Stimulated activated CD4-positive, alpha-beta T cell treated with anti-CD3 and anti-CD28 coated beads, Interleukin-1b, Interleukin-23, amount 100 ng/mL, for 1 hour (primary cell): ENCODE measurements at regions not wholly inside any gene's neighbourhood (a gene's known extent, or its start where the extent isn't known, plus 50 kb on each side); places are given as distances from the start of the nearest gene placed in this dataset.
"Not testable (repeated sequence)": the region's sequence is repeated elsewhere in the genome, so short reads cannot be mapped to it uniquely, and the experiment has no call there.

Experiments used
- DNase-seq, 2 donors: peaks; one replicate each; pipeline ENCODE4 v3.0.0-alpha.2; 2020; ENCODE audit warnings: low read depth in 2 of 2

DNA sequence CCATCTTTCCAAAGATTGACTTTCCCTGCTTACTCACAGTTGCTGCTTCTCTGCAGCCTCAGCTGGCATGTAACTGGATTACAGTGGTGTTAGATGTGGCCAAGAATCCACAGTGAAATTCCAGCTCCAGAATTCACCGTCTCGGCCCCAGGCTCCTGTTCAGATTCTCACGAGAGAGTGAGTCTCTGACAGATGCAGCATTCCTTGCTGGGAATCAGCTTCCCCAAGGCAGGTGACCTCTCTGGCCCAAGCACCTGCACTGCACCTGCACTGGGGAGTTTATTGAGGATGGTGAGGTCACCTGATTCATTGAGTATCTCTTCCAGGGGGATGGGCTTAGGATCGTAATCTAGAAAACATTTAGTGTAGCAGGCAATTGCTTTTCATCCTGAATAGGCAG lies 600.5 kb upstream of the RBFOX1 start:
- no peak for DNase-seq

- no peak for DNase-seq
Observed at GRCh38 chr16:6728381-6728780, 604.3 kb upstream of the RBFOX1 start.

GRCh38 chr16:6726621-6727020 lies 606.0 kb upstream of the RBFOX1 start:
- no peak for DNase-seq

DNA sequence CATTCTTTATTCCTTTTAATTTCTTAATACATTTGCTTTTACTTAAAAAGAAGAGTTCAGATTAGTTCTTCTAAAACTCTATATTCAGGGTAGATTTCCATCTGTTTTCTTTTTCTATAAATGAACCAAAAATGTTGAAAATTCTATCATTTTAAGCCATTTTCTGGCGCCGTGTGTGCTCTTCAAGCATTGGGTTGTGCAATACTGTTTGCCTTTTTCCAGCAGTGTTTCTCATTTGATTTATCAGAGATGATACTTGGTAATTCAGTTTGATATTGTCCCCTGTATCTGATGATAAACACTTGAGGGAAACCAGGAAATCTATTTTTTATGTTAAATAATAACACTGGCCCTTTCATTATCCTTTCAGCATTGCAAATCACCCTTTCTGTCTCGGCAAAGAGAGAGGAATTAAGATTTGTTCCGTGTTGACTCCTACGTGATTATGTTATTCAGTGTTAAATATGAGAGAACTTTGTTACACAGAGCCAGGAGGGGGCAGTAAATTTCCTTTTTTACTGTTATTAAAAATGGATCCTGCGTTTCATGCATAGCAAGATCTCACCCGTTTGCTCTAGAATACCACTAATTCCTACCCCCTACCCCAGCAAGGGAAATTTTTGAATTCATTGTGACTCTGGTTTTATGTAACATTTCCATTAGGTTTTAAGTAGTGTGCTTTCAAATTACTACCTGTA lies 606.9 kb upstream of the RBFOX1 start:
- DNase-seq = no peak

- DNase-seq = not testable (repeated sequence)
Observed at GRCh38 chr16:6725206-6725605, 607.4 kb upstream of the RBFOX1 start.

DNA sequence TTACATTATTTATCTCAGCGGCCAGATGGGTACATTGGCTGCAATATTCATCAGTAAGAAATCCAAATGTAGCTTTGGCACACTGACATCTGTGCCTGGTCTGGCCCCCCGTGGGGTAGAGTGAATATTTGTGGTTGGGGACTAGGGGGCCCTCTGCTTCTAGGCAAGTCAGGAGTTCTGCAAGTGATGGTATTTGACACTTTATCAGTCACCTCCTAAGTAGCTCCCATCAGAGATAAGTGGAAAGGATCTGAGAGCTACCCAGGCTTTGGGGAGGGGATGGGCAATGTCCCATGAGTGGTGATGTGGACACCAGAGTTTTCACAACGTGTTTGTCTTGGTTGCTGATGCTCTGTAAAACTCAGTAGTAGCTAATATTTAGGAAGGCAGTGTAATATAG lies 609.9 kb upstream of the RBFOX1 start:
- no peak for DNase-seq

GRCh38 chr16:6714510-6714909 lies 618.1 kb upstream of the RBFOX1 start:
- no peak for DNase-seq

- DNase-seq = no peak
Observed at GRCh38 chr16:6709736-6710135, 622.9 kb upstream of the RBFOX1 start.

DNA sequence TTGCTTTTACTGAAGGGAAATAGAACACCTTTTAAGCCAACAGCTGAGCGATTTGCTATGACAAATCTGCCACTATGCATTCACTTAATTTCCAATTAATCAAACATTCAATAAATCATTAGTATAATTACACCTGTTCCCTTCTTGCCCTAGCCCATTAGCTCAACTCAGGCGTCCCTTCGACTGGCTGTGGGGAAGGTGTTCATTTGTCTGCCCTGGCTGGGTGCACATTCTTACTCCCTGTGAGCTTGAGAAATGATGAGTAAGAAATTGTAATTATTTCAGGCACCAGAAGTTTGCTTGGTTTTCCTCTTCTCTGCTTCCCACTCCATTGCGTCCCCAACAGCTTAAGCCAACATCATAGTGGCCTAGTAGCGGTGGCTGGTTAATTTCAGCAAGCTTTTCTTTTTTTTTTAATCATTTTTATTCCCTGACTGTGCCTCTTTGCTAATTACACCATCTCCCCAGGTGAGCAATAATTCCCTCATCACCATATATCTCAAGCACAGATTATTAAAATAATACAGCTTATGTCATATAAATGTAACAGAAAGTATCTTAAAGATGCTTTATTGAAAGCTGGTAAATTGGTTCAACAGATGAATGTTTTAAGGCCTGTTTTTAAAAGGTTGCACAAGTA lies 623.9 kb upstream of the RBFOX1 start:
- no peak for DNase-seq

GRCh38 chr16:6704306-6704930 lies 628.2 kb upstream of the RBFOX1 start:
- no peak for DNase-seq

DNA sequence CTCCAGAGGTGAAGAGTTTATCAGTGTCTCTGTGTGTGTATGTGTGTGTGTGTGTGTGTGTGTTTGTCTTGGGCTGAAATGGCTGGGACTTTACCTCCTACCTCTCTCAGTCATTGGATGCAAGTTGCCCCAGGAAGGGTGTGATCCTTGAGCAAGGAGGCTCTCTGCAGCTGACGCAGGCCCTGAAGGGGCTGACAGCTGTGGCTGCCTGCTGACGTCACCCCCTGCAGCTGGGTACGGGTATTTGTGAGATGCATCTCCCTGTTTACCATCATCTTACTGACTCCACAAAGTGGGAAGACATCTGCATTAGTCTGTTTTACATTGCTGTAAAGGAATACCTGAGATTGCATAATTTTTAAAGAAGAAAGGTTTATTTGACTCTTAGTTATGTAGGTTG lies 631.5 kb upstream of the RBFOX1 start:
- DNase-seq = no peak

GRCh38 chr16:6698548-6698947 lies 634.1 kb upstream of the RBFOX1 start:
- no peak for DNase-seq

GRCh38 chr16:6695666-6696065 lies 637.0 kb upstream of the RBFOX1 start:
- no peak for DNase-seq

DNA sequence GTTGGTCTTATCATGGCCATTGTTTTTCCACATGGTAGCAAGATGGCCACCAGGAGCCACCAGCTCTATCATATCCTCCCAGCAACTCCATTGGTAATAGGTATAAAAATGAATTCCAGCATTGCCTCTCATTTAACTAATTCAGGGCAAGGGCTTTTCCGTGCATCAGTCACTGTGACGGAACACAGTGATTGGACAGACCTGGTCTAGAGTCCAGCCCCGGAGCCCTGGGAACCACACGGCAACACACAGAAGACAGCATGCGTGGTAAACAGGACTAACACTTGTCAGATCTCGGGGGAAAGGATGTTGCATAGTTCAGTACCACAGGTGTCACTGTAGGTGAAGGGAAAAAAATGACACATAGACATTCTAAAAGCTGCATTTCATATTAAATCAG lies 638.0 kb upstream of the RBFOX1 start:
- no peak for DNase-seq

GRCh38 chr16:6693418-6693817 lies 639.2 kb upstream of the RBFOX1 start:
- DNase-seq = not testable (repeated sequence)

DNA sequence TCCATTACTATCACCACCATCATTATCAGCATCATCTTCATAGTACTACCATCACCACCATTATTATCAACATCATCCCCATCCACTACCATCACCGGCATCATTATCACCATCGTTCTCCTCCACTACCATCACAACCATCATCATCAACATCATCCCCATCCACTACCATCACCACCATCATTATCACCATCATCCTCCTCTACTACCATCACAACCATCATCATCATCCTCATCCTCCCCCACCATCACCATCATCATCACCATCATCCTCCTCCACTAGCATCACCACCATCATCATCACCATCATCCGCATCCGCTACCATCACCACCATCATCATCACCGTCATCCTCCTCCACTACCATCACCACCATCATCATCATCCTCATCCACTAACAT lies 639.8 kb upstream of the RBFOX1 start:
- no peak for DNase-seq

DNA sequence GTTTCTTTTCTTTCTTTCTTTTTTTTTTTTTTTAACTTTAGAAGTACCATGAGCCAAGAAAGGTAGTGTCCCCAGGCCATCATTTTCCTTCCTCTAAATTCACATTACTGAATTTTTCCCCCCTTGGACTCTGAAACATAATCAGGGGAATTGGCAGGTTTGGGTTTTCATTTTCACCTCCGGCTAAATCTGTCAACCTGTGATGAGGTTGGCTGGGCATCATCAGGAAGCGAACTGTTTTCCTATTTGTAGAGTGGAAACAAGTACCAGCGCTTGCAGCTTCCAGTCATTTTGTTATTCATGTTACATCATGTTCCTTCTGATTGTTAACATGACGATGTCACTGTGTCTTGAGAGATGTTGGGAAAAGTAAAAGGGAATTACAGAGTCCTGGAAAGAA lies 641.9 kb upstream of the RBFOX1 start:
- DNase-seq = no peak

GRCh38 chr16:6689643-6690042 lies 643.0 kb upstream of the RBFOX1 start:
- no peak for DNase-seq

DNA sequence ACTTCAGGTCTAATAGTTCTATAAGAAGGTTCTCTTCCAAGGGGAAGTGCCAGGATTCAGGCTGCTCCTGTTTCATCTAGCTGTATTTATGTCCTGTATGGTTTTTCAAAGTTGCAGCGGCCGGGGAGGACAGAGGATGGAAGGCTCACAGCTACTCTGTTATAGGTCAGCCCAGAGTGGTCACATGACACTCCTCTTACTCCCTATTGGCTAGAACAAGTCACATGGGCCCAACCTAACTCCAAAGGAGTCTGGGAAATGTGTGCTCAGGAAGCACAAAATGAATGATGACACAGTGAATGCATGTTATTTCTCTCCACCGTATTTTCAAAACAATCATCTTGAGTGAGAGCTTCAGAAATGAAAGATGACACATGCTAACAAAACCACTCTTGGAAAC lies 645.1 kb upstream of the RBFOX1 start:
- no peak for DNase-seq

GRCh38 chr16:6684076-6684673 lies 648.5 kb upstream of the RBFOX1 start:
- DNase-seq = no peak

DNA sequence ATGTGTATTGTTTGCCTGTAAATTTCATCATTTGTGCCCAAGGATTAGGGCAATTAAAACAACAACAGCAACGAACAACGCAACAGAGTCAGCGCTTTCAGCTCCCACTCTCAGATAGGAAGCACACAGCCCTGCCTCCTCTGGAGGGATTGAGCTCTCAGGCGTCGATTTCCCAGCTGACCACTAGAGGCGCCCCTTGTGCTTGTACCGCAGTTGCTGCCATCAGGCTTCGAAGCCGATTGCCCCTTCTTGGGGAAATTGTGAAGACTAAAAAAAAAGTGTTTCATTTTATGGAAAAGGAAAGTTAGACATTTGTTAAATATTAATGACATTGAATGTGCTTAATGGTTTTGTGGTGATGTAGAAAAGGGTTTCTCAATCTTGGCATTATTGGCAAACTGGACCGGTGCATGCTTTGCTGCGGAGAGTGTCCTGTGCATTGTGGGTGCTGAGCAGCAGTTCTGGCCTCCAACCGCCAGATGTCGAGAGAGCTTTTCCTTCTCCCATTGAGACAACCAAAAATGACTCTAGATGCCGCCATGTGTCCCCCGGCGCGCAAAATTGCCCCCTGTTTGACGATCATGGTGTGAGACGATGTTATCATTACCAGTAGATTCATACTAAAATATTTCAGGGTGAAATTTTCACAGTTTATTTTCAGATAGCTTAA lies 650.4 kb upstream of the RBFOX1 start:
- DNase-seq = no peak

DNA sequence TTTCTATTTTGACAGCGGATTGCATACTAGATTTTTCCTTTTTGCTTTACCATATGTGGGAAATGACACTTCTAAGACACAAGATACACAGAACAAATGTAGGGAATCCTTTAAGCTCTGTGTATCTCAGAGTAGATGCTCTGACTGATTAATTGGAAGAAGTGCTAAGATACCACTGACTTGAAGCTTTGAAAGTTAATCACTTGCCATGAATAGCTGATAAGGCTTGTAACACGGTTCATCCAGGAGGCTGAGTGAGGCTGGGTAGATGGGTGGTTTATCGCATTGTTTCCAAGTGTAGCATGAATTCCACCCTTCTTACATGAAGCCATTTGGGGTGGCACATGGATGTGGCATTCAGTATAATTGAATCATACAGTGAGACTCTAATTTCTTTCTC lies 654.1 kb upstream of the RBFOX1 start:
- no peak for DNase-seq
